Germinal center (tissue), 1 donor: ENCODE measurements at regions not wholly inside any gene's neighbourhood (a gene's known extent, or its start where the extent isn't known, plus 50 kb on each side); places are given as distances from the start of the nearest gene placed in this dataset.

ENCODE experiments used
- DNase-seq: peaks from one replicate; pipeline ENCODE4 v3.0.0; 2012; ENCODE audit warnings: mixed read lengths, low spot score

DNA sequence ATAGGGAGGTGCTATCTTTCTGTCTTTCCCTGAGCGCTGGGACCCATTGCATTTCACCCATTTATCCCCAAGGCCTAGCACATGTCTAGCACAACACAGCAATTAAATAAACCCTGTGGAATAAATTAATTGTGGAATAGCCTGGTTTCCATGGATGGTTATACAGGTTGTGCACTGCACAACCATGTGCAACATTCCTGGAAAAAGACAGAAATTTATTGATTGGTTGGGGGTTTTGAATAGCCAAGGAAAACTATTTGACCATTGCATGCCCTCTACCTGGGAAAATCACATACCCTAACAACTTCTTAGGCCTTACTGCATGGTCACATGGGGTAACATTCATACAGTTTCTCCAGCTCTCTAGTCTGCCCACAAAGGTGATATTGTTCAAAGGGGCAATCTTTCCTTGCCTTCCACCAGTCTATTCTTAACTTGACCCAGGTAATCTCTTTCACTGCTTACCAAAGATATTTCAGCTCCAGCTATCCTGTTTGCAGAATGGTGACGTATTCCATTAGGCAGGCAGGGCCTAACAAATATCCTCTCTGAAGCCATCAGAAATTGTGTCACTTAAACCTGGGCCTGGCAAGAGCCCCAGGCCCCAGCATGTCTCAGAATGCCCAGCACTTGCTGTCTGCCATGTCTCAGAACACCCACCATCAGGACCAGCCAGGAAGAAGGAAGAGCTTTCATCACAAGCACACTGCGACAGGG lies 157.9 kb upstream of the RAB4A start:
- no peak for DNase-seq

DNA sequence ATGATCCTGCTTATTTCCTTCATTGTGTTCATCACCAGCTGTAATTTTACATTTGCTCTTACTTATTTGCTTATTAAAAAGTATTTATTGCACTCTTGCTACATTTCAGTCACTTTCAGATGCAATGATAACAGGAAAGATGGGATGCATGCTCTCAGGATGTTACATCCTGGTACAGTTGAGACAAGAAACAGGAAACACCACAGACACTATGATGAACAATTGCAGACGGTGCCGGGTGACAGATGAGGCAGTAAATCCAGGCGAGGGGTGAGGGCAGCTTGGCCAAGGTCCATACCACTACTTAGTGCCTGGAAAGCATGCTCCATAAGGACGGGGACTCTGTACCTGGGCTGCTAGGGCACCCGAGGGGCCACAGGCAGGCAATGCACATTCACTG lies 156.6 kb upstream of the RAB4A start:
- no peak for DNase-seq

GRCh38 chr1:229114850-229115365 lies 156.0 kb upstream of the RAB4A start:
- no peak for DNase-seq

- DNase-seq = no peak
These were observed 154.8 kb upstream of the RAB4A start for GRCh38 chr1:229116114-229116513.

GRCh38 chr1:229117664-229118300 lies 153.1 kb upstream of the RAB4A start:
- no peak for DNase-seq

GRCh38 chr1:229118477-229119061 lies 152.3 kb upstream of the RAB4A start:
- no peak for DNase-seq

GRCh38 chr1:229119161-229119560 lies 151.8 kb upstream of the RAB4A start:
- no peak for DNase-seq

GRCh38 chr1:229119876-229120275 lies 151.0 kb upstream of the RAB4A start:
- no peak for DNase-seq

DNA sequence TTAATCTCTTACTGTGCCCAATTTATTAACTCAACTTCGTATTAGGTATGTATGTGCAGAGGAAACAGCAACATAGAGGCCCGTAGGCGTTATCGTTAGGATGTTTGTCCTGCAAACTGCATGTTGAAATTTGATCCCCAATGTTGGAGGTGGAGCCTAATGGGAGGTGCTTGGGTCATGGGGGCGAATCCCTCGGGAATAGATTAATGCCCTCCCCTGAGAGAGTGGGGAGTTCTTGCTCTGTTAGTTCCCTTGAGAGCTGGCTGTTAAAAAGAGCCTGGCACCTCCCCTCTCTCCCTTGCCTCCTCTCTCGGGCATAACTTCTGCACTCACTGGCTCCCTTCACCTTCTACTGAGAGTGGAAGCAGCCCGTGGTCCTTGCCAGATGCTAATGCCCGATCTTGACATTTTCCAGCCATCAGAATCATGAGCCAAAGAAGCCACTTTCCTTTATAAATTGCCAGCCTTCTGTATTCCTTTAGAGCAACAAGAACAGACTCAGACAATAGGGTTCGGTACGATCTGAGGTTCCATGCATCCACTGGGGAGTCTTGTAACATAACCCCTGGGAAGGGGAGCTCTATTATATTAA lies 149.0 kb upstream of the RAB4A start:
- DNase-seq = no peak

DNA sequence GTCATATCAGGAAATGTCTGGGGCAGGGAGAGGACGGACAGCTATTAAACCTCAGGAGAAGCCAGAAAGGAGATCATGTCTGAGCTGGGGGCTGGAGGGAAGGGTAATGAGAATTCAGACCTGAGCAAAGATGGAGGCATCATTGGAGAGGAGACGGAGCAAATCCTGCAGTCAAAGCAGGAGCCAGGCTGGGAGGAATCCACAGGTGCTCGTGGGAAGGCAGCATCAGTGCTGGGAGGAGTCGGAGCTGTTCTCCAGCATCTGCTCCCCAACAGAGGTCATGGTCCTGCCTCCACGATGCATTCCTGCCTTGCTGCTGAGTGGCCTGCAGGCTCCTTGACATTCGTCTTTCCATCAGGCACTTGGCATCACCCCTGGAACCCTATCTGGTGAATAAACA lies 148.3 kb upstream of the RAB4A start:
- no peak for DNase-seq

DNA sequence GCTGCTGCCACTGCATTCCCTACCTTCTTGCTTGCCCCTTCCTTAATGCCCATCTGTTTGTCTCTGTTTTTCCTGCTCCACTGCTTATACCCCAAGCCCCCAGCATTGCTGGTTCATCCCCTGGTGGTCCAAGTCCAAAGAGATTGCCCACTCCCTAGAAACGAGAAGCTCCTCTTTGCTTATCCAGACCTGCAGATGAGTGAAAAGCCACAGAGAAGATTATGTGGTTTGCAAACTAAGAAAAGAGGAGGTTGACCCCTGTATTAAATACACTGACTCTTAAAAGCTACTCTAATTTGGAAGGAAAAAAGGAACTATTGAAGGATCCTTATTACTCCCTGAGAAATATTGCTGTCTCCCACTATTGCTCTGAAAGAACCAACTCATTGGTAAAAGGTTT lies 146.8 kb upstream of the RAB4A start:
- no peak for DNase-seq

DNA sequence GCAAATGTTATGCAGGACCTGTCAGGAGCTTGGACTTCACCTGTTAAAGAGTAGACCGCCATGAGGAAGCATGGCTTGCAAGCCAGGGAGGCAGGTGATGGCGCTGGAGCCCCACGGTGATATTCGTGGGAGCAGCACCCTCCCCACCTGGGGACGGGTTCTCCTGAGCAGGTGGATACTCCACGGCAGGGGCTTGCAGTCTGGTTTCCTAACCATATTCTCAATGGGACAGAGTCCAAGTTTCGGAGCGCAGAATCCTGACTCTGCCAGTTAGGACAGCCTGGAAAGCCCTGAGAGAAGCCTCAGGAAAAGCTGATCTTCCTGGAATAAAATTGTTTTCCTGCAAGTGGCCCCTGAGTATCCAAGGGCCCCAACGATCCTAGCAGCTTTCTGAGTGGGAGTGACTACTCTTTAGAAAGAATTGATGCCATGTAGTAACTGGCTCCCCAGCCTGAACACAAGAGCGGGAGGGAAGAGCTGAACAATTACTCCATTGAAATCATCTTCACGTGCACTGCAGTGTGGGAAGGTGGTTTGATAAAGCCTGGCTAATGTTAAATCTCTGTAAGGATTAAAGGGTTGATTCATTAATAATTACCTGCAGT lies 146.3 kb upstream of the RAB4A start:
- DNase-seq = no peak

DNA sequence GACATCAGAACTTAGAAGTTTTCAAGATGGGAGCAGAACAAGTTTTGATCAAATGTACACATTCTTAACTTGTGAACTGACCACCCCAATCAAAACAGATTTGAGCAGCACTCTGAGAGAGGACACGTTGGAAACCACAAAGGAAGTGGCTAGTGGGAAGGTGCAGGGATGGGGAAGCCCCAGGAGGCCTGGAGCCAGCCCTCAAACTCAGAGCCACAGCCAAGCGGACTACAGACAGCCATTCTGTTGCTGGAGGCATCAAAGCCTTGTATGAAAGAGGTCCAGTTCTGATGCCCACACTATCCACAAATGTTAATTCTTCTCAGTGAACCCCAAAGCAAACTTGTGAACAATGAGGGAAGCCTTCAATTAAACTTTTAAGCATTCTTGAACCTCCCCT lies 143.6 kb upstream of the RAB4A start:
- DNase-seq = no peak

- DNase-seq = no peak
These were observed 142.8 kb upstream of the RAB4A start for GRCh38 chr1:229128066-229128608.

DNA sequence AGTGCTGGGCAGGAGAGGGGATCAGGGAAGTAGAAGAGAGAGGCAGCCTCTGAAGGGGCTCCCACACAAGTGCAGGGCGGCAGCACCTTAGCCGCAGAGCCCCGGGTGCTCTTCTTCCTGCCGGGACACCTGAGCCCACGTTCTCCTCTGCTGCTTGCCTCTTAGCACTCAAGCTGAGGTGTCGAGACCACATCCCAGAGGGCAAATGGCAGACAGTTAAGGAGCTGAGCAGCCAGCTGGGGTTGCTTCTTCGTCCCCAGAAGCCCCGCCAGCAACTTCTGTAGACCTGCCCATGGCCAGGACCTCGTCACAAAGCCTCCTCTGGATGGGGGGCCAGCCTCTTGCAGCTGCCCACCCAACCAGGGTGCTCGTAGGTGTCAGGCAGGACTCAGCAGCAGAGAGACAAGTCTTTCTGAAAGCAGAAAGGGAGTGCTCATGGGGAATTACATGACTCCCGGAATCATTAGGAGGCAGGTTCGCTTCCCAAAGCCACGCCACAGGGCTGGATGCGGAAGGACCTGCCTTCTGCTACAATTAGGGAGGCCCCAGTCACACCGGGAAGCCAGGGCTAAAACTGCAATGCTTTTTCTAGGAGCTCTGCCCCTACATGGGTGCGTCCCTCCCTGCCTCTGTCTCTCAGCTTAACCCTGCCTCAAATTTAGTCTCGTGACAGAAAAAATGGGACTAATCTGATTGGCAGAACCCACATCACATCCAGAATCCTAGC lies 141.4 kb upstream of the RAB4A start:
- no peak for DNase-seq

DNA sequence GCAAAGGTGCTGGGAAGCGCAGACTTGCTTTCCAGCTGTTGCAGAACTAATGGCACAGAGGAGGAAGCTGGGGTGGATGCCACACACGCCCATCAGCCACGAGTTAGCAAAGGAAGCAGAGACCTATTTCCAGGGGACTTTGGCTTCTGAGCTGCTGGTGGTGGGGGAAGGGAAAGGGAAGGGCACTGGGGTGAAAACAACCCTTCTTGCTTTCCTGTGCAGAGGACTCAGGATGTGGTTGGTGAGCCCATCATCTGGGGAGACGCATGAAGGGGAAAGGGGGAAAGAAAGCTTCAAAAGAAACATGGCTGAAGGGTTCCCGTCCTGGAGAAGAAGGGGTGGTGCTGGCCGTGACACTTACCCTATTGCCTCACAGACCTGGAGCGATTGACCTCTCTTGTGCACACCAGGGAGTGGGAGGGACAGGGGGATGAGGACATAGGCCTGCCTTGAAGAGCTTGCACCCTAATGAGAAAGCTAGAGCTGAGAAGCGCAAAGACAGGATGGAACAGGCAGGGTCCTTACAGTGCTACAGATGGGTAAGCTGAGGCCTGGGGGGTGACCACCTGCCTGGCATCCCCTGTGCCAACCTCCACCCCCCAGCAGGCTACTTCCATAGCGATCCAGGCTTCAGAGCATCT lies 140.8 kb upstream of the RAB4A start:
- DNase-seq = no peak

- no peak for DNase-seq
These were observed 139.4 kb upstream of the RAB4A start for GRCh38 chr1:229131243-229132105.

- DNase-seq = no peak
These were observed 138.8 kb upstream of the RAB4A start for GRCh38 chr1:229132106-229132443.

DNA sequence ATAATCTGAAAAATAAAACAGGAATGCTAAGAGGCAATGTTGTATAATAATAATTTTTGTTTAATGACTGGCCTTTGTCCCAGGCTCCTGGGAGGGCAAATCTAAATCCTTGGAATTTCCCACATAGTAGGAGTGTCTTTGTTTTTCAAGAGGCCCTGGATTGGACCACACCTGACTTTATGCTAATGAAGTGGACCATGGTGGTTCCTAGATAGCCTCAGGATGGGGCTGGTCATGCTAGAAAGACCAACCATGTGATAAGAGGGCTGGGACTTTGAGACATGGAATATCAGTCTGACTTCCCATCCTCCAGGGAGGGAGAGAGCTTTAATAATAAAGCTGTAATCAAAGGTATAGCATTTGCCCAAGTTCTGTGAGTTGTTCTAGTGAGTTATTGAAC lies 138.2 kb upstream of the RAB4A start:
- no peak for DNase-seq

DNA sequence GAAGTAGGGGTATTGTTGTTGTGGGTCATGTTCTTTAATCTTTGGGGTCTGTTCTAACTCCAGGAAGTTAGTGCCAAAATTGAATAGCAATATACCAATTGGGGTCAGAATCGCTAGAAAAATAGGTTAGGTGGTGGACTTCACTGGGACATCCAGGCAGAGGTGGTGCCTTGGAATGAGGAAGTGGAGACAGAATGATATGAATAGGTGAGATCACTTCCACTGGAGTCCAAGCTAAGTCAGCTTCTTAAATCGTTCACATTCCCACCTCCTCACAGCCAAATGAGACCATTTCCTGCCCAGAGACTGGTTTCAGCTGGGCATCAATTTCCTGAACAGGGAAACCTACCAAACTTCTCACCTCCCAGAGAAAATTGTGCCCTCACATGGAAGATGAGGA lies 137.8 kb upstream of the RAB4A start:
- no peak for DNase-seq
